Activated CD4-positive, alpha-beta T cell treated with anti-CD3 and anti-CD28 coated beads, Interleukin-2, amount 10 ng/mL, durations not matched to agents 24 days and 14 days (primary cell): ENCODE measurements at regions not wholly inside any gene's neighbourhood (a gene's known extent, or its start where the extent isn't known, plus 50 kb on each side); places are given as distances from the start of the nearest gene placed in this dataset.

Experiments used
- DNase-seq: peaks from one replicate; pipeline ENCODE4 v3.0.0; 2022
- H3K27ac Mint-ChIP-seq: one replicate; pipeline ENCODE4 v1.8.0; 2022; ENCODE audit warnings: mild to moderate bottlenecking, mixed read lengths
- H3K27me3 Mint-ChIP-seq: one replicate; pipeline ENCODE4 v1.8.0; 2022; ENCODE audit warnings: mixed read lengths
- H3K36me3 Mint-ChIP-seq: one replicate; pipeline ENCODE4 v1.8.0; 2022; ENCODE audit warnings: low read depth, mild to moderate bottlenecking, mixed read lengths
- H3K4me1 Mint-ChIP-seq: one replicate; pipeline ENCODE4 v1.8.0; 2021; ENCODE audit warnings: mixed read lengths
- H3K4me3 Mint-ChIP-seq: one replicate; pipeline ENCODE4 v1.8.0; 2022; ENCODE audit warnings: mild to moderate bottlenecking, moderate library complexity, mixed read lengths
- H3K9me3 Mint-ChIP-seq: one replicate; pipeline ENCODE4 v1.8.0; 2021; ENCODE audit warnings: mixed read lengths
- intact Hi-C: fragments of 100-400 bp; cut with micrococcal nuclease; formaldehyde crosslinking; loops from one replicate; pipeline ENCODE4 v1.15.1; 2023

GRCh38 chr4:66694739-66695138 is 850.6 kb downstream of the CENPC start:
- no peak for DNase-seq
- Mint-ChIP-seq H3K4me1 (no peaks in the 10 kb centered on the region), H3K4me3 (no peak overlapping the region), H3K36me3 (no peaks in the 10 kb centered on the region), H3K27ac (no peak overlapping the region), H3K9me3 (no peaks in the 10 kb centered on the region), H3K27me3 (no peaks in the 10 kb centered on the region)
- intact Hi-C loops, result no loop called here

- H3K4me3 Mint-ChIP-seq, result no peak overlapping the region
- no peak for DNase-seq
- no peak overlapping the region for H3K27ac Mint-ChIP-seq
- no peaks in the 10 kb centered on the region for H3K36me3 Mint-ChIP-seq
- H3K27me3 Mint-ChIP-seq, result no peaks in the 10 kb centered on the region
- no peaks in the 10 kb centered on the region for H3K4me1 Mint-ChIP-seq
- no peaks in the 10 kb centered on the region for H3K9me3 Mint-ChIP-seq
- intact Hi-C loops, result no loop called here
Measured at GRCh38 chr4:66693694-66694093, 851.6 kb downstream of the CENPC start.

- Mint-ChIP-seq H3K27me3 (no peaks in the 10 kb centered on the region), H3K36me3 (no peaks in the 10 kb centered on the region), H3K4me1 (no peaks in the 10 kb centered on the region), H3K27ac (no peak overlapping the region), H3K4me3 (no peak overlapping the region), H3K9me3 (no peaks in the 10 kb centered on the region)
- intact Hi-C loops, result no loop called here
- no peak for DNase-seq
Measured at GRCh38 chr4:66691101-66691500, 854.2 kb downstream of the CENPC start.

GRCh38 chr4:66688674-66689073 is 856.6 kb downstream of the CENPC start:
- H3K9me3 Mint-ChIP-seq, result no peaks in the 10 kb centered on the region
- H3K27ac Mint-ChIP-seq, result no peak overlapping the region
- intact Hi-C loops, result no loop called here
- DNase-seq, result no peak
- H3K27me3 Mint-ChIP-seq, result no peaks in the 10 kb centered on the region
- H3K36me3 Mint-ChIP-seq, result no peaks in the 10 kb centered on the region
- H3K4me3 Mint-ChIP-seq, result no peak overlapping the region
- no peaks in the 10 kb centered on the region for H3K4me1 Mint-ChIP-seq

- intact Hi-C loops, result no loop called here
- no peaks in the 10 kb centered on the region for H3K4me1 Mint-ChIP-seq
- no peak for DNase-seq
- no peak overlapping the region for H3K4me3 Mint-ChIP-seq
- no peaks in the 10 kb centered on the region for H3K36me3 Mint-ChIP-seq
- H3K9me3 Mint-ChIP-seq, result no peaks in the 10 kb centered on the region
- no peaks in the 10 kb centered on the region for H3K27me3 Mint-ChIP-seq
- no peak overlapping the region for H3K27ac Mint-ChIP-seq
Measured at GRCh38 chr4:66687459-66687858, 857.8 kb downstream of the CENPC start.

GRCh38 chr4:66681962-66682361 is 863.3 kb downstream of the CENPC start:
- DNase-seq, result no peak
- intact Hi-C loops, result no loop called here
- H3K27ac Mint-ChIP-seq, result no peak overlapping the region
- H3K36me3 Mint-ChIP-seq, result no peaks in the 10 kb centered on the region
- H3K4me3 Mint-ChIP-seq, result no peak overlapping the region
- no peaks in the 10 kb centered on the region for H3K27me3 Mint-ChIP-seq
- no peaks in the 10 kb centered on the region for H3K4me1 Mint-ChIP-seq
- no peaks in the 10 kb centered on the region for H3K9me3 Mint-ChIP-seq

GRCh38 chr4:66667249-66667648 is 878.1 kb downstream of the CENPC start:
- Mint-ChIP-seq H3K4me1 (no peaks in the 10 kb centered on the region), H3K4me3 (no peak overlapping the region), H3K27me3 (no peaks in the 10 kb centered on the region), H3K27ac (no peak overlapping the region), H3K9me3 (no peaks in the 10 kb centered on the region), H3K36me3 (no peaks in the 10 kb centered on the region)
- no peak for DNase-seq
- intact Hi-C loops, result no loop called here

GRCh38 chr4:66662620-66663019 is 882.7 kb downstream of the CENPC start:
- H3K36me3 Mint-ChIP-seq, result no peaks in the 10 kb centered on the region

GRCh38 chr4:66658809-66659208 is 886.5 kb downstream of the CENPC start:
- Mint-ChIP-seq H3K36me3 (no peaks in the 10 kb centered on the region), H3K27me3 (no peaks in the 10 kb centered on the region), H3K4me3 (no peak overlapping the region), H3K4me1 (no peaks in the 10 kb centered on the region), H3K9me3 (no peaks in the 10 kb centered on the region), H3K27ac (no peak overlapping the region)
- intact Hi-C loops, result no loop called here
- DNase-seq, result no peak

More at GRCh38 chr4:66662620-66663019, 882.7 kb downstream of the CENPC start:
- no peak overlapping the region for H3K27ac Mint-ChIP-seq
- no peak for DNase-seq
- no peaks in the 10 kb centered on the region for H3K9me3 Mint-ChIP-seq
- H3K4me3 Mint-ChIP-seq, result no peak overlapping the region
- no peaks in the 10 kb centered on the region for H3K27me3 Mint-ChIP-seq
- H3K4me1 Mint-ChIP-seq, result no peaks in the 10 kb centered on the region
- intact Hi-C loops, result no loop called here

- Mint-ChIP-seq H3K36me3 (no peaks in the 10 kb centered on the region), H3K27ac (no peak overlapping the region), H3K9me3 (no peaks in the 10 kb centered on the region), H3K27me3 (no peaks in the 10 kb centered on the region), H3K4me3 (no peak overlapping the region), H3K4me1 (no peaks in the 10 kb centered on the region)
- intact Hi-C loops, result no loop called here
- no peak for DNase-seq
Measured at GRCh38 chr4:66655505-66655904, 889.8 kb downstream of the CENPC start.

- Mint-ChIP-seq H3K4me3 (no peak overlapping the region), H3K9me3 (no peaks in the 10 kb centered on the region), H3K27me3 (no peaks in the 10 kb centered on the region), H3K27ac (no peak overlapping the region), H3K36me3 (no peaks in the 10 kb centered on the region), H3K4me1 (no peaks in the 10 kb centered on the region)
- intact Hi-C loops, result no loop called here
- no peak for DNase-seq
Measured at GRCh38 chr4:66653937-66654336, 891.4 kb downstream of the CENPC start.

- intact Hi-C loops, result no loop called here
- Mint-ChIP-seq H3K4me1 (no peaks in the 10 kb centered on the region), H3K27me3 (no peaks in the 10 kb centered on the region), H3K9me3 (no peaks in the 10 kb centered on the region), H3K36me3 (no peaks in the 10 kb centered on the region), H3K4me3 (no peak overlapping the region), H3K27ac (no peak overlapping the region)
- DNase-seq, result no peak
Measured at GRCh38 chr4:66649236-66649635, 896.1 kb downstream of the CENPC start.

GRCh38 chr4:66647926-66648325 is 897.4 kb downstream of the CENPC start:
- Mint-ChIP-seq H3K4me1 (no peaks in the 10 kb centered on the region), H3K9me3 (no peaks in the 10 kb centered on the region), H3K36me3 (no peaks in the 10 kb centered on the region), H3K27me3 (no peaks in the 10 kb centered on the region), H3K27ac (no peak overlapping the region), H3K4me3 (no peak overlapping the region)
- DNase-seq, result no peak
- intact Hi-C loops, result no loop called here

GRCh38 chr4:66647476-66647875 is 897.8 kb downstream of the CENPC start:
- Mint-ChIP-seq H3K4me1 (no peaks in the 10 kb centered on the region), H3K9me3 (no peaks in the 10 kb centered on the region), H3K27me3 (no peaks in the 10 kb centered on the region), H3K27ac (no peak overlapping the region), H3K36me3 (no peaks in the 10 kb centered on the region), H3K4me3 (no peak overlapping the region)
- DNase-seq, result no peak
- intact Hi-C loops, result no loop called here

- intact Hi-C loops, result no loop called here
- Mint-ChIP-seq H3K27me3 (no peaks in the 10 kb centered on the region), H3K4me1 (no peaks in the 10 kb centered on the region), H3K36me3 (no peaks in the 10 kb centered on the region), H3K27ac (no peak overlapping the region), H3K4me3 (no peak overlapping the region), H3K9me3 (no peaks in the 10 kb centered on the region)
- DNase-seq, result no peak
Measured at GRCh38 chr4:66640233-66640990, 904.9 kb downstream of the CENPC start.
